Liver (tissue), 8 donors: ENCODE measurements at regions not wholly inside any gene's neighbourhood (a gene's known extent, or its start where the extent isn't known, plus 50 kb on each side); places are given as distances from the start of the nearest gene placed in this dataset.

ENCODE experiments used
- DNase-seq: peaks from one replicate; pipeline ENCODE4 v3.0.0-alpha.2; 2017; ENCODE audit warnings: low spot score
- H3K27ac ChIP-seq, 2 donors: one replicate each; pipeline ENCODE4 v1.7.0; 2013; ENCODE audit warnings: inconsistent platforms in 2 of 2, low read length in 2 of 2, control low read depth in 1 of 2, low read depth in 1 of 2, mild to moderate bottlenecking in 1 of 2
- H3K27me3 ChIP-seq, 4 donors: one replicate each; pipeline versions ENCODE4 v1.6.1 to v1.7.0; 2013; ENCODE audit warnings: low read length in 3 of 4, inconsistent platforms in 1 of 4, mild to moderate bottlenecking in 1 of 4, moderate library complexity in 1 of 4; ENCODE audit not compliant: control insufficient read depth in 4 of 4, insufficient read depth in 4 of 4
- H3K36me3 ChIP-seq, 4 donors: one replicate each; pipeline versions ENCODE4 v1.6.1 to v1.7.0; 2013; ENCODE audit warnings: low read length in 3 of 4, mild to moderate bottlenecking in 3 of 4, low read depth in 1 of 4, moderate library complexity in 1 of 4; ENCODE audit not compliant: control insufficient read depth in 4 of 4, insufficient read depth in 3 of 4
- H3K4me1 ChIP-seq, 4 donors: one replicate each; pipeline versions ENCODE4 v1.6.1 to v1.7.0; 2013; ENCODE audit warnings: low read length in 3 of 4, mild to moderate bottlenecking in 3 of 4, moderate library complexity in 1 of 4; ENCODE audit not compliant: control insufficient read depth in 4 of 4, insufficient read depth in 4 of 4
- H3K4me3 ChIP-seq, 3 donors: one replicate each; pipeline versions ENCODE4 v1.6.1 to v1.7.0; 2013; ENCODE audit warnings: low read length in 3 of 3, control low read depth in 1 of 3, low read depth in 1 of 3, mild to moderate bottlenecking in 1 of 3
- H3K9ac ChIP-seq, 2 donors: one replicate each; pipeline ENCODE4 v1.7.0; 2013; ENCODE audit warnings: low read length in 2 of 2, mild to moderate bottlenecking in 2 of 2, moderate library complexity in 2 of 2, control low read depth in 1 of 2, low read depth in 1 of 2
- H3K9me3 ChIP-seq, 4 donors: one replicate each; pipeline versions ENCODE4 v1.6.1 to v1.7.0; 2013; ENCODE audit warnings: low read length in 3 of 4; ENCODE audit not compliant: control insufficient read depth in 4 of 4
- ATF3 ChIP-seq: IDR thresholded peaks from 2 replicates; pipeline ENCODE4 v1.6.1; 2016; ENCODE audit warnings: antibody characterized with exemption
- EGR1 ChIP-seq, 2 donors: IDR thresholded peaks; 2 replicates each; pipeline ENCODE4 v1.6.1; 2016 to 2018; ENCODE audit warnings: antibody characterized with exemption in 2 of 2, low read depth in 2 of 2
- FOXA1 ChIP-seq: IDR thresholded peaks from 2 replicates; pipeline ENCODE4 v1.6.1; 2016; ENCODE audit warnings: antibody characterized with exemption
- FOXA2 ChIP-seq: IDR thresholded peaks from 2 replicates; pipeline ENCODE4 v1.6.1; 2016; ENCODE audit warnings: antibody characterized with exemption
- GABPA ChIP-seq, 2 donors: IDR thresholded peaks in 1 of 2; conservative IDR thresholded peaks in 1 of 2; 2 replicates each; pipeline ENCODE4 v1.6.1; 2016; ENCODE audit warnings: antibody characterized with exemption in 2 of 2, mild to moderate bottlenecking in 1 of 2, moderate library complexity in 1 of 2
- HNF4A ChIP-seq, 2 donors: conservative IDR thresholded peaks; 2 replicates each; pipeline ENCODE4 v1.6.1; 2016; ENCODE audit warnings: antibody characterized with exemption in 2 of 2, mild to moderate bottlenecking in 2 of 2
- HNF4G ChIP-seq: IDR thresholded peaks from 2 replicates; pipeline ENCODE4 v1.6.1; 2016; ENCODE audit warnings: antibody characterized with exemption
- JUND ChIP-seq, 2 donors: IDR thresholded peaks; 2 replicates each; pipeline ENCODE4 v1.6.1; 2016; ENCODE audit warnings: antibody characterized with exemption in 2 of 2
- MAX ChIP-seq: IDR thresholded peaks from 2 replicates; pipeline ENCODE4 v1.6.1; 2016; ENCODE audit warnings: antibody characterized with exemption
- NR2F2 ChIP-seq: IDR thresholded peaks from 2 replicates; pipeline ENCODE4 v1.6.1; 2016; ENCODE audit warnings: antibody characterized with exemption
- RAD21 ChIP-seq, 2 donors: IDR thresholded peaks; 2 replicates each; pipeline ENCODE4 v1.6.1; 2016; ENCODE audit warnings: antibody characterized with exemption in 2 of 2, mild to moderate bottlenecking in 2 of 2
- RXRA ChIP-seq, 2 donors: IDR thresholded peaks; 2 replicates each; pipeline ENCODE4 v1.6.1; 2017 to 2018; ENCODE audit warnings: antibody characterized with exemption in 2 of 2, mild to moderate bottlenecking in 1 of 2
- SP1 ChIP-seq: IDR thresholded peaks from 2 replicates; pipeline ENCODE4 v1.6.1; 2018; ENCODE audit warnings: antibody characterized with exemption, mild to moderate bottlenecking
- TAF1 ChIP-seq: conservative IDR thresholded peaks from 2 replicates; pipeline ENCODE4 v1.6.1; 2016; ENCODE audit warnings: antibody characterized with exemption, mild to moderate bottlenecking
- YY1 ChIP-seq: IDR thresholded peaks from 2 replicates; pipeline ENCODE4 v1.6.1; 2016; ENCODE audit warnings: antibody characterized with exemption, mild to moderate bottlenecking
- ZBTB33 ChIP-seq: IDR thresholded peaks from 2 replicates; pipeline ENCODE4 v1.6.1; 2016; ENCODE audit warnings: antibody characterized with exemption
- WGBS: extraction: QIAGEN DNeasy Blood & Tissue Kit; methylation state at CpG from one replicate; pipeline ENCODE4 v1.1.7; 2013; 5-methylcytosine and 5-hydroxymethylcytosine counted together
- TF ChIP-seq, protein P1 (sequence below): fragments of 150-350 bp; IDR thresholded peaks from 2 replicates; pipeline ENCODE4 v1.5.1; 2017; ENCODE audit warnings: improper control_type of control experiment, low read depth, low read length; ENCODE audit not compliant: missing input control
- TF ChIP-seq, protein P2 (sequence below): IDR thresholded peaks from 2 replicates; pipeline ENCODE4 v1.6.1; 2016; ENCODE audit warnings: antibody characterized with exemption, mild to moderate bottlenecking
- donor health status: healthy.
- donor health status: healthy.
- donor health status: healthy.
- donor health status: healthy.
- donor health status: healthy.

DNA sequence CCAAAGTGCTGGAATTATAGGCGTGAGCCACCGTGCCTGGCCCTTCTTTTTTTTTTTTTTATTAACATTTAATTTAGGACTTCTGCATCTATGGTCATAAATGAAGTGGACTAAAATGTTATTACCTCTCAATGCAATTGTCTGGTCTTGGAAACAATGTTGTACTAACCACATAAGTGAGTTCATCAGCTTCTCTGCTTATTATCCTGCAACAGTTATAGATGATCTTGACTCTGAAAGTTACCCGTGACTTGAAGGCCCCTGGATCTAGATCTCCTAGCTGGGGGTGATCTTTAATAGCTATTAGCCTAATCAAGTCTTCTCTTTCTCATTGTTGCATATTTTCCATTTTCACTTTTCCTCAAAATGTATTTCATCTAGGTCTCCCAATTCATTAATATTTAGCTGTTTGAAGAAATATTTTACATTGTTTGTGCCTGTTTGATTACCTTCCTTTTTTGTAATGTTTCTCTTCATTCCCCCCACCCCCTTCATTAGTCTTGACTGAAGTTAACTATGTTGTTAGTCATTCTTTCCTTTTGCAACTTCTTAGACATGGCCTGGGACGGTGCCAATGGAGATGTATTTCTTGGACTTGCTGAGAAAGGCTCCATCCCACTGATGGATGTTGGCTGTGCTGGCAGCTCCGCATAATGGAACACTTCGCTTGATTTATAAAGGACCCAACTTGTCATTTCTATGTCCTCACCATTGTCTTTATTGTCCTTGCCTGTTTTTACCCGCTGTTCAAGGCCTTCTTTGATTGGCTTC, 141.6 kb upstream of the RIOK3 start:
- peak overlapping the region in 1 of 2 donors; percentile 52 for H3K27ac ChIP-seq
- H3K4me1 ChIP-seq = peaks cover 0 to 6% (median 3%) of the 10 kb centered on the region in 4 donors
- H3K4me3 ChIP-seq = no peak overlapping the region
- H3K9me3 ChIP-seq = no peaks in the 10 kb centered on the region
- TF ChIP-seq HNF4A (conservative IDR thresholded peaks at IDR 0.05) (no peak), JUND (IDR thresholded peaks at IDR 0.05) (peak in 1 of 2 donors; percentile 38), EGR1 (IDR thresholded peaks at IDR 0.05; ENCODE audit: low read depth in 2 of 2) (no peak), RXRA (IDR thresholded peaks at IDR 0.05) (no peak)
- H3K9ac ChIP-seq = no peak overlapping the region
- H3K36me3 ChIP-seq = no peaks in the 10 kb centered on the region
- H3K27me3 ChIP-seq = no peaks in the 10 kb centered on the region
- no peak for DNase-seq
- WGBS = 94% methylated on average over 7 of the region's 7 CpGs

GRCh38 chr18:23313379-23313778, 139.7 kb upstream of the RIOK3 start:
- peaks cover 0 to 6% (median 3%) of the 10 kb centered on the region in 4 donors for H3K4me1 ChIP-seq
- no peaks in the 10 kb centered on the region for H3K9me3 ChIP-seq
- no peaks in the 10 kb centered on the region for H3K27me3 ChIP-seq
- no peaks in the 10 kb centered on the region for H3K36me3 ChIP-seq
- TF ChIP-seq FOXA1 = no peak
- no peak for TF ChIP-seq HNF4A (conservative IDR thresholded peaks at IDR 0.05)
- no peak for TF ChIP-seq FOXA2
- no peak for TF ChIP-seq MAX
- TF ChIP-seq GABPA (IDR thresholded peaks at IDR 0.05 in 1 of 2, conservative IDR thresholded peaks at IDR 0.05 in 1 of 2) = no peak
- no peak for TF ChIP-seq YY1
- TF ChIP-seq EGR1 (IDR thresholded peaks at IDR 0.05; ENCODE audit: low read depth in 2 of 2) = no peak
- TF ChIP-seq RXRA (IDR thresholded peaks at IDR 0.05) = no peak
- TF ChIP-seq, protein P1, sequence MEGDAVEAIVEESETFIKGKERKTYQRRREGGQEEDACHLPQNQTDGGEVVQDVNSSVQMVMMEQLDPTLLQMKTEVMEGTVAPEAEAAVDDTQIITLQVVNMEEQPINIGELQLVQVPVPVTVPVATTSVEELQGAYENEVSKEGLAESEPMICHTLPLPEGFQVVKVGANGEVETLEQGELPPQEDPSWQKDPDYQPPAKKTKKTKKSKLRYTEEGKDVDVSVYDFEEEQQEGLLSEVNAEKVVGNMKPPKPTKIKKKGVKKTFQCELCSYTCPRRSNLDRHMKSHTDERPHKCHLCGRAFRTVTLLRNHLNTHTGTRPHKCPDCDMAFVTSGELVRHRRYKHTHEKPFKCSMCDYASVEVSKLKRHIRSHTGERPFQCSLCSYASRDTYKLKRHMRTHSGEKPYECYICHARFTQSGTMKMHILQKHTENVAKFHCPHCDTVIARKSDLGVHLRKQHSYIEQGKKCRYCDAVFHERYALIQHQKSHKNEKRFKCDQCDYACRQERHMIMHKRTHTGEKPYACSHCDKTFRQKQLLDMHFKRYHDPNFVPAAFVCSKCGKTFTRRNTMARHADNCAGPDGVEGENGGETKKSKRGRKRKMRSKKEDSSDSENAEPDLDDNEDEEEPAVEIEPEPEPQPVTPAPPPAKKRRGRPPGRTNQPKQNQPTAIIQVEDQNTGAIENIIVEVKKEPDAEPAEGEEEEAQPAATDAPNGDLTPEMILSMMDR = no peak
- no peak for TF ChIP-seq HNF4G
- no peak for TF ChIP-seq JUND (IDR thresholded peaks at IDR 0.05)
- no peak for TF ChIP-seq SP1
- TF ChIP-seq, protein P2, sequence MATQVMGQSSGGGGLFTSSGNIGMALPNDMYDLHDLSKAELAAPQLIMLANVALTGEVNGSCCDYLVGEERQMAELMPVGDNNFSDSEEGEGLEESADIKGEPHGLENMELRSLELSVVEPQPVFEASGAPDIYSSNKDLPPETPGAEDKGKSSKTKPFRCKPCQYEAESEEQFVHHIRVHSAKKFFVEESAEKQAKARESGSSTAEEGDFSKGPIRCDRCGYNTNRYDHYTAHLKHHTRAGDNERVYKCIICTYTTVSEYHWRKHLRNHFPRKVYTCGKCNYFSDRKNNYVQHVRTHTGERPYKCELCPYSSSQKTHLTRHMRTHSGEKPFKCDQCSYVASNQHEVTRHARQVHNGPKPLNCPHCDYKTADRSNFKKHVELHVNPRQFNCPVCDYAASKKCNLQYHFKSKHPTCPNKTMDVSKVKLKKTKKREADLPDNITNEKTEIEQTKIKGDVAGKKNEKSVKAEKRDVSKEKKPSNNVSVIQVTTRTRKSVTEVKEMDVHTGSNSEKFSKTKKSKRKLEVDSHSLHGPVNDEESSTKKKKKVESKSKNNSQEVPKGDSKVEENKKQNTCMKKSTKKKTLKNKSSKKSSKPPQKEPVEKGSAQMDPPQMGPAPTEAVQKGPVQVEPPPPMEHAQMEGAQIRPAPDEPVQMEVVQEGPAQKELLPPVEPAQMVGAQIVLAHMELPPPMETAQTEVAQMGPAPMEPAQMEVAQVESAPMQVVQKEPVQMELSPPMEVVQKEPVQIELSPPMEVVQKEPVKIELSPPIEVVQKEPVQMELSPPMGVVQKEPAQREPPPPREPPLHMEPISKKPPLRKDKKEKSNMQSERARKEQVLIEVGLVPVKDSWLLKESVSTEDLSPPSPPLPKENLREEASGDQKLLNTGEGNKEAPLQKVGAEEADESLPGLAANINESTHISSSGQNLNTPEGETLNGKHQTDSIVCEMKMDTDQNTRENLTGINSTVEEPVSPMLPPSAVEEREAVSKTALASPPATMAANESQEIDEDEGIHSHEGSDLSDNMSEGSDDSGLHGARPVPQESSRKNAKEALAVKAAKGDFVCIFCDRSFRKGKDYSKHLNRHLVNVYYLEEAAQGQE = no peak
- no peak for TF ChIP-seq ZBTB33
- no peak for TF ChIP-seq RAD21 (IDR thresholded peaks at IDR 0.05)
- TF ChIP-seq TAF1 = no peak
- TF ChIP-seq ATF3 = no peak
- TF ChIP-seq NR2F2 = no peak
- 100% methylated on average over 1 of the region's 1 CpG for WGBS
- no peak for DNase-seq
- H3K27ac ChIP-seq = no peak overlapping the region
- H3K9ac ChIP-seq = no peak overlapping the region
- no peak overlapping the region for H3K4me3 ChIP-seq
